ENCODE measurements at regions not wholly inside any gene's neighbourhood (a gene's known extent, or its start where the extent isn't known, plus 50 kb on each side); places are given as distances from the start of the nearest gene placed in this dataset.

DNA sequence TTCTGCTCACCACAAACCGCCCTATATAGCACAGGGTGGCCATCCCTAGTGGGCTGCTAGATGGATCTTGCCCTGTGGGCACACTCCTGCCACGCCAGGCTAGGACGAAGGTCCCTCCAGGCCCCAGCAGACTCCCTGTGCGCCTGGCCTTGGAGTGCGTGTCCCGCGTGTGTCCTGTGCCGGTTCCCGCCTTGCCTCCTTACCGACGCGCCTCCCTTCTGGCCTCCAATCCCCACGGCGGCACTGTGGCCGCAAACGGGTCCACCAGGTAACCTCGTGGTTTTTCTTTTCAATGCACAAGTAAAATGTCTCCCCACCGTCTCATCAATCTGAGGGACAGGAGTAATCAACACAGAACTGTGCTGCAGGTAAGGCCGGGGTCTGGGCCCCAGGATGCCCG lies 133.8 kb upstream of the PHACTR3 start:
- Mint-ChIP-seq H3K36me3 (no peaks in the 10 kb centered on the region), H3K4me1 (no peaks in the 10 kb centered on the region), H3K27ac (no peak overlapping the region), H3K27me3 (ENCODE audit: low read depth in 2 of 2) (peaks cover 4 to 5% of the 10 kb centered on the region in 2 donors), H3K4me3 (no peak overlapping the region), H3K9me3 (no peaks in the 10 kb centered on the region)
- 90% methylated on average over 20 of the region's 20 CpGs for WGBS (ENCODE audit: insufficient coverage)
- ATAC-seq (no peak), DNase-seq (no peak)
- Histone ChIP-seq H3K4me3 (ENCODE audit: low read length) (no peak overlapping the region), H3K9me3 (ENCODE audit: control insufficient read depth, insufficient read depth, low read length) (no peaks in the 10 kb centered on the region), H3K4me1 (ENCODE audit: control insufficient read depth, insufficient read depth, low read length) (no peaks in the 10 kb centered on the region), H3K27ac (ENCODE audit: low read length) (no peak overlapping the region), H3K36me3 (ENCODE audit: control insufficient read depth, insufficient read depth, low read length) (no peaks in the 10 kb centered on the region), H3K27me3 (ENCODE audit: control insufficient read depth, insufficient read depth, low read length) (no peaks in the 10 kb centered on the region)
- TF ChIP-seq, protein P1, sequence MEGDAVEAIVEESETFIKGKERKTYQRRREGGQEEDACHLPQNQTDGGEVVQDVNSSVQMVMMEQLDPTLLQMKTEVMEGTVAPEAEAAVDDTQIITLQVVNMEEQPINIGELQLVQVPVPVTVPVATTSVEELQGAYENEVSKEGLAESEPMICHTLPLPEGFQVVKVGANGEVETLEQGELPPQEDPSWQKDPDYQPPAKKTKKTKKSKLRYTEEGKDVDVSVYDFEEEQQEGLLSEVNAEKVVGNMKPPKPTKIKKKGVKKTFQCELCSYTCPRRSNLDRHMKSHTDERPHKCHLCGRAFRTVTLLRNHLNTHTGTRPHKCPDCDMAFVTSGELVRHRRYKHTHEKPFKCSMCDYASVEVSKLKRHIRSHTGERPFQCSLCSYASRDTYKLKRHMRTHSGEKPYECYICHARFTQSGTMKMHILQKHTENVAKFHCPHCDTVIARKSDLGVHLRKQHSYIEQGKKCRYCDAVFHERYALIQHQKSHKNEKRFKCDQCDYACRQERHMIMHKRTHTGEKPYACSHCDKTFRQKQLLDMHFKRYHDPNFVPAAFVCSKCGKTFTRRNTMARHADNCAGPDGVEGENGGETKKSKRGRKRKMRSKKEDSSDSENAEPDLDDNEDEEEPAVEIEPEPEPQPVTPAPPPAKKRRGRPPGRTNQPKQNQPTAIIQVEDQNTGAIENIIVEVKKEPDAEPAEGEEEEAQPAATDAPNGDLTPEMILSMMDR (IDR thresholded peaks at IDR 0.05): no peak
- intact Hi-C loops (cut with micrococcal nuclease): no loop called here

DNA sequence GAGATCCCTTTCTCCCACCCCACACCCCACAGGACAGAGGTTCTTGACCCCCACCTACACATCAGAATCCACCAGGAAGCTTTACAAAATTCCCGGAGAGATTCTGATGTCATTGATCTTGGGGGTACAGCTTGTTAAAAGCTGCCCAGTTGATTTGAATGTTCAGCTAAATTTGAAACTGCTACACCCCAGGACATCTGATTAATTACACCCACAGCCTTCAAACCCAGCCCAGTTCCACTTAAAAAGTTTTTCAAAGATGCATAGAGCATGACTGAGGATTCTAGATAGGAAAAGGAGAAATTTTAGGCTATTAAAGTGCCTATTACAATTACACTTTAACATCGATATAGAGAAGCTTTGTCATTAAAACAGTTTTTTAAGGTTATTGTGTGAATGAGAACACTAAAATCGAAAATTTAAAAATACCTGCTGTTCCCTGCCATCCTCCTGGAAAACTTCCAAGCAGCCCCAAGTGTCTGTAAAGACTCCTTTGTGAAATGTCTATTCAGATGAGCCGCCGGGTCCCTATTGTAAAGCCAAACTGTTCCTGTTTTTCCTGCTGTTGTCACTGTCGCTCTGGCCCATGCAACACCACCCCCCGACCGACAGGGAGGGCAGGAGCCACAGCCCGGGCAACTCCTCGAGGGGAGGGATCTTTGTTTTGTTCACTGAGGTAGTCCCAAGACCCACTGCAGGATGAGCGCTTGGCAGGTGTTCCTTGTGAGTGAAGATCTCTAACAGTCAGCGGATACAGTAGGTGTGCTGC lies 132.5 kb upstream of the PHACTR3 start:
- 72% methylated on average over 11 of the region's 12 CpGs for WGBS (ENCODE audit: insufficient coverage)
- no peak for DNase-seq
- Histone ChIP-seq H3K4me1 (ENCODE audit: control insufficient read depth, insufficient read depth, low read length) (no peaks in the 10 kb centered on the region), H3K27me3 (ENCODE audit: control insufficient read depth, insufficient read depth, low read length) (no peaks in the 10 kb centered on the region), H3K9me3 (ENCODE audit: control insufficient read depth, insufficient read depth, low read length) (no peaks in the 10 kb centered on the region), H3K27ac (ENCODE audit: low read length) (no peak overlapping the region), H3K4me3 (ENCODE audit: low read length) (no peak overlapping the region), H3K36me3 (ENCODE audit: control insufficient read depth, insufficient read depth, low read length) (no peaks in the 10 kb centered on the region)
- H3K4me1 Mint-ChIP-seq: no peaks in the 10 kb centered on the region
- H3K9me3 Mint-ChIP-seq: no peaks in the 10 kb centered on the region
- H3K36me3 Mint-ChIP-seq: no peaks in the 10 kb centered on the region
- ATAC-seq: no peak
- intact Hi-C loops (cut with micrococcal nuclease): no loop called here
- H3K27me3 Mint-ChIP-seq (ENCODE audit: low read depth in 2 of 2): peaks cover 4 to 6% of the 10 kb centered on the region in 2 donors
- TF ChIP-seq, protein P1 (IDR thresholded peaks at IDR 0.05): no peak
- H3K4me3 Mint-ChIP-seq: no peak overlapping the region
- H3K27ac Mint-ChIP-seq: no peak overlapping the region

- no peak overlapping the region for H3K27ac ChIP-seq (ENCODE audit: low read length)
- Mint-ChIP-seq H3K27me3 (ENCODE audit: low read depth in 2 of 2) (peaks cover 4 to 13% of the 10 kb centered on the region in 2 donors), H3K27ac (no peak overlapping the region), H3K4me3 (no peak overlapping the region), H3K9me3 (no peaks in the 10 kb centered on the region), H3K4me1 (no peaks in the 10 kb centered on the region), H3K36me3 (no peaks in the 10 kb centered on the region)
- no peaks in the 10 kb centered on the region for H3K9me3 ChIP-seq (ENCODE audit: control insufficient read depth, insufficient read depth, low read length)
- ATAC-seq (no peak), DNase-seq (no peak)
- 87% methylated on average over 2 of the region's 2 CpGs for WGBS (ENCODE audit: insufficient coverage)
- no peaks in the 10 kb centered on the region for H3K36me3 ChIP-seq (ENCODE audit: control insufficient read depth, insufficient read depth, low read length)
- intact Hi-C loops (cut with micrococcal nuclease): no loop called here
- TF ChIP-seq, protein P1 (IDR thresholded peaks at IDR 0.05): no peak
- no peak overlapping the region for H3K4me3 ChIP-seq (ENCODE audit: low read length)
- no peaks in the 10 kb centered on the region for H3K27me3 ChIP-seq (ENCODE audit: control insufficient read depth, insufficient read depth, low read length)
- no peaks in the 10 kb centered on the region for H3K4me1 ChIP-seq (ENCODE audit: control insufficient read depth, insufficient read depth, low read length)
Measured at GRCh38 chr20:59473742-59474141, 130.6 kb upstream of the PHACTR3 start.

DNA sequence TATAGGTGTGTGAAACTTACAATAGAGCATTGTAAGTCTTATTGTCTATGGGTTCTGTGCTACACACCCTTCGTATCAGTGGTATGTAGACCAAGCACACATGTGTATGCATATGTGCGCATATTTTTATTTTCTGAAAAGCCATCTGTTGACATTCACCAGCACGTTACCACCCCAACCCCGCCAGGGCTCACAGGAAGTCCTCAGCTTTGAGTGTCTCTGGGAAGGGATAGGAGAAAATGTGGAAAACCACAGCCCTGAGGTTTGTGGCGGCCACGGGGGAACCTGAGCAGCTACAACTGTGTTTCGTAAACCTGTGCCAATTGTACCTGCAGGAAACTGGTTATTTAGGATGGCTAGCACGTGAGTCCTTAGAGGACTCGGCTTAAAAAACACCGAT lies 123.3 kb upstream of the PHACTR3 start:
- Histone ChIP-seq H3K4me1 (ENCODE audit: control insufficient read depth, insufficient read depth, low read length) (no peaks in the 10 kb centered on the region), H3K36me3 (ENCODE audit: control insufficient read depth, insufficient read depth, low read length) (no peaks in the 10 kb centered on the region), H3K9me3 (ENCODE audit: control insufficient read depth, insufficient read depth, low read length) (no peaks in the 10 kb centered on the region), H3K4me3 (ENCODE audit: low read length) (no peak overlapping the region), H3K27ac (ENCODE audit: low read length) (no peak overlapping the region), H3K27me3 (ENCODE audit: control insufficient read depth, insufficient read depth, low read length) (peaks cover 5% of the 10 kb centered on the region)
- ATAC-seq: no peak
- H3K4me3 Mint-ChIP-seq: no peak overlapping the region
- H3K27me3 Mint-ChIP-seq (ENCODE audit: low read depth in 2 of 2): peaks cover 11 to 31% of the 10 kb centered on the region in 2 donors
- no peaks in the 10 kb centered on the region for H3K4me1 Mint-ChIP-seq
- DNase-seq: no peak
- no peaks in the 10 kb centered on the region for H3K36me3 Mint-ChIP-seq
- H3K27ac Mint-ChIP-seq: no peak overlapping the region
- WGBS (ENCODE audit: insufficient coverage): 32% methylated on average over 10 of the region's 10 CpGs
- intact Hi-C loops (cut with micrococcal nuclease): no loop called here
- TF ChIP-seq, protein P1 (IDR thresholded peaks at IDR 0.05): no peak
- H3K9me3 Mint-ChIP-seq: no peaks in the 10 kb centered on the region

Data from natural killer cell (primary cell).